Vagina (tissue), 2 donors: ENCODE measurements at regions not wholly inside any gene's neighbourhood (a gene's known extent, or its start where the extent isn't known, plus 50 kb on each side); places are given as distances from the start of the nearest gene placed in this dataset.

ENCODE experiments used
- CTCF ChIP-seq, 3 experiments: fragments of 450-650 bp in 2 of 3; fragments of 200-600 bp in 1 of 3; sonication (generic) in 1 of 3; IDR thresholded peaks; one replicate each; pipeline ENCODE4 v1.5.1; 2017 to 2019; ENCODE audit warnings: antibody characterized with exemption in 3 of 3, mild to moderate bottlenecking in 2 of 3, moderate library complexity in 2 of 3
- POLR2A ChIP-seq, 2 donors: fragments of 450-650 bp; IDR thresholded peaks; one replicate each; pipeline ENCODE4 v1.6.1; 2017; ENCODE audit warnings: antibody characterized with exemption in 2 of 2, mild to moderate bottlenecking in 2 of 2, moderate library complexity in 2 of 2

DNA sequence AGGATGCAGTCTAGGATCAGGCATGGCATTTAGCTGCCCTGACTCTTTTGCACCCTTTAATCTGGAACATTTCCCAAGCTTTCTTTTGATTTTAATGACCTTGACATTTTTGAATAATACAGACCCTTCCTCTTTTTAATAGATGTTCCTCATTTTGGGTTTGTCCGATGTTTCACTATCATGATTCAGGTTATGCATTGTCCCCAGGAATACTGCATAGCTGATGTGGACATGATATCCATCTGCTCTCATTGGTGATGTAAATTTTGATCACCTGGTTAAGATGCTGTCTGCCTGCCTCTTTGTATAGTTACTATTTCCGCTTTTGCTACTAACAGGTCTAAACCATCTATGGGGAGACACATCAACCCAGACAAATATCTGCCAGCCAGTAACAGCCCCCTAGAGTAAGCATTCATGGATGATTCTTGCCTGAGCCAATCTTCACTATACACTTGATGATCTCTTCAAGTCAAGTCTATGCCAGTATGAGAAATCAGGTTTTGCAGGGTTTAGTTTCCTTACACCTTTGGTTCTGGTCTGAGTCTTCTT lies 50.6 kb upstream of the ULK4 start:
- no peak for TF ChIP-seq POLR2A (IDR thresholded peaks at IDR 0.05)
- TF ChIP-seq CTCF (IDR thresholded peaks at IDR 0.05): no peak
